Liver (tissue), 8 donors: ENCODE measurements at regions not wholly inside any gene's neighbourhood (a gene's known extent, or its start where the extent isn't known, plus 50 kb on each side); places are given as distances from the start of the nearest gene placed in this dataset.

Source experiments
- DNase-seq: peaks from one replicate; pipeline ENCODE4 v3.0.0-alpha.2; 2017; ENCODE audit warnings: low spot score
- H3K27ac ChIP-seq, 2 donors: one replicate each; pipeline ENCODE4 v1.7.0; 2013; ENCODE audit warnings: inconsistent platforms in 2 of 2, low read length in 2 of 2, control low read depth in 1 of 2, low read depth in 1 of 2, mild to moderate bottlenecking in 1 of 2
- H3K27me3 ChIP-seq, 4 donors: one replicate each; pipeline versions ENCODE4 v1.6.1 to v1.7.0; 2013; ENCODE audit warnings: low read length in 3 of 4, inconsistent platforms in 1 of 4, mild to moderate bottlenecking in 1 of 4, moderate library complexity in 1 of 4; ENCODE audit not compliant: control insufficient read depth in 4 of 4, insufficient read depth in 4 of 4
- H3K36me3 ChIP-seq, 4 donors: one replicate each; pipeline versions ENCODE4 v1.6.1 to v1.7.0; 2013; ENCODE audit warnings: low read length in 3 of 4, mild to moderate bottlenecking in 3 of 4, low read depth in 1 of 4, moderate library complexity in 1 of 4; ENCODE audit not compliant: control insufficient read depth in 4 of 4, insufficient read depth in 3 of 4
- H3K4me1 ChIP-seq, 4 donors: one replicate each; pipeline versions ENCODE4 v1.6.1 to v1.7.0; 2013; ENCODE audit warnings: low read length in 3 of 4, mild to moderate bottlenecking in 3 of 4, moderate library complexity in 1 of 4; ENCODE audit not compliant: control insufficient read depth in 4 of 4, insufficient read depth in 4 of 4
- H3K4me3 ChIP-seq, 3 donors: one replicate each; pipeline versions ENCODE4 v1.6.1 to v1.7.0; 2013; ENCODE audit warnings: low read length in 3 of 3, control low read depth in 1 of 3, low read depth in 1 of 3, mild to moderate bottlenecking in 1 of 3
- H3K9ac ChIP-seq, 2 donors: one replicate each; pipeline ENCODE4 v1.7.0; 2013; ENCODE audit warnings: low read length in 2 of 2, mild to moderate bottlenecking in 2 of 2, moderate library complexity in 2 of 2, control low read depth in 1 of 2, low read depth in 1 of 2
- H3K9me3 ChIP-seq, 4 donors: one replicate each; pipeline versions ENCODE4 v1.6.1 to v1.7.0; 2013; ENCODE audit warnings: low read length in 3 of 4; ENCODE audit not compliant: control insufficient read depth in 4 of 4
- EGR1 ChIP-seq, 2 donors: IDR thresholded peaks; 2 replicates each; pipeline ENCODE4 v1.6.1; 2016 to 2018; ENCODE audit warnings: antibody characterized with exemption in 2 of 2, low read depth in 2 of 2
- FOXA1 ChIP-seq: IDR thresholded peaks from 2 replicates; pipeline ENCODE4 v1.6.1; 2016; ENCODE audit warnings: antibody characterized with exemption
- GABPA ChIP-seq, 2 donors: IDR thresholded peaks in 1 of 2; conservative IDR thresholded peaks in 1 of 2; 2 replicates each; pipeline ENCODE4 v1.6.1; 2016; ENCODE audit warnings: antibody characterized with exemption in 2 of 2, mild to moderate bottlenecking in 1 of 2, moderate library complexity in 1 of 2
- HNF4A ChIP-seq, 2 donors: conservative IDR thresholded peaks; 2 replicates each; pipeline ENCODE4 v1.6.1; 2016; ENCODE audit warnings: antibody characterized with exemption in 2 of 2, mild to moderate bottlenecking in 2 of 2
- HNF4G ChIP-seq: IDR thresholded peaks from 2 replicates; pipeline ENCODE4 v1.6.1; 2016; ENCODE audit warnings: antibody characterized with exemption
- JUND ChIP-seq, 2 donors: IDR thresholded peaks; 2 replicates each; pipeline ENCODE4 v1.6.1; 2016; ENCODE audit warnings: antibody characterized with exemption in 2 of 2
- NR2F2 ChIP-seq: IDR thresholded peaks from 2 replicates; pipeline ENCODE4 v1.6.1; 2016; ENCODE audit warnings: antibody characterized with exemption
- RAD21 ChIP-seq, 2 donors: IDR thresholded peaks; 2 replicates each; pipeline ENCODE4 v1.6.1; 2016; ENCODE audit warnings: antibody characterized with exemption in 2 of 2, mild to moderate bottlenecking in 2 of 2
- RXRA ChIP-seq, 2 donors: IDR thresholded peaks; 2 replicates each; pipeline ENCODE4 v1.6.1; 2017 to 2018; ENCODE audit warnings: antibody characterized with exemption in 2 of 2, mild to moderate bottlenecking in 1 of 2
- TAF1 ChIP-seq: conservative IDR thresholded peaks from 2 replicates; pipeline ENCODE4 v1.6.1; 2016; ENCODE audit warnings: antibody characterized with exemption, mild to moderate bottlenecking
- YY1 ChIP-seq: IDR thresholded peaks from 2 replicates; pipeline ENCODE4 v1.6.1; 2016; ENCODE audit warnings: antibody characterized with exemption, mild to moderate bottlenecking
- WGBS: extraction: QIAGEN DNeasy Blood & Tissue Kit; methylation state at CpG from one replicate; pipeline ENCODE4 v1.1.7; 2013; 5-methylcytosine and 5-hydroxymethylcytosine counted together
- TF ChIP-seq, protein P1 (sequence below): fragments of 150-350 bp; IDR thresholded peaks from 2 replicates; pipeline ENCODE4 v1.5.1; 2017; ENCODE audit warnings: improper control_type of control experiment, low read depth, low read length; ENCODE audit not compliant: missing input control
- TF ChIP-seq, protein P2 (sequence below): IDR thresholded peaks from 2 replicates; pipeline ENCODE4 v1.6.1; 2016; ENCODE audit warnings: antibody characterized with exemption, mild to moderate bottlenecking
- TF ChIP-seq, protein P3 (sequence below): IDR thresholded peaks from 2 replicates; pipeline ENCODE4 v1.6.1; 2016; ENCODE audit warnings: antibody characterized with exemption
- TF ChIP-seq, protein P4 (sequence below): IDR thresholded peaks from 2 replicates; pipeline ENCODE4 v1.6.1; 2016; ENCODE audit warnings: antibody characterized with exemption
- TF ChIP-seq, protein P5 (sequence below): IDR thresholded peaks from 2 replicates; pipeline ENCODE4 v1.6.1; 2016; ENCODE audit warnings: antibody characterized with exemption
- donor health status: healthy.
- donor health status: healthy.
- donor health status: healthy.
- donor health status: healthy.
- donor health status: healthy.

DNA sequence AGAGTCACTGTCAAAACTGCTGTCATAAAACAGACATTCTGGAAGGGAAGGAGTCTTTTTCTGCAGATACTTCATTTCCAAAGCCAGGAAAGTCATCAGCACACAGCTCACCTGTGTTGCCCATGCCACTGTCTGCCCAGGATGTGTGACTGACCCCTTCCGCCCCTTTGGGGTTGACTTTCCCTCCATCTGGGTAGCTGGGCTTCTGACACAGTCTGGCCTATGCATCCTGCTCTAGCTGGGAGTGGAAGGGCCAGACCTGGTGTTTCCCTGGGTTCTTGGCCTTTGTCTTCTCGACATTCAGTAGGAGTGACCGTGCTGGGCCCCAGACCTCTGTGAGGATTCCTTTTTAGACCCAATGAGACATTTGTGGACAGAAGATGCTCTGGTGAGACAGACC is 378.9 kb upstream of the NUPR2 start (continued):
- TF ChIP-seq TAF1 (no peak), RAD21 (IDR thresholded peaks at IDR 0.05) (no peak), HNF4A (conservative IDR thresholded peaks at IDR 0.05) (no peak), RXRA (IDR thresholded peaks at IDR 0.05) (no peak), FOXA1 (no peak)
- TF ChIP-seq, protein P1, sequence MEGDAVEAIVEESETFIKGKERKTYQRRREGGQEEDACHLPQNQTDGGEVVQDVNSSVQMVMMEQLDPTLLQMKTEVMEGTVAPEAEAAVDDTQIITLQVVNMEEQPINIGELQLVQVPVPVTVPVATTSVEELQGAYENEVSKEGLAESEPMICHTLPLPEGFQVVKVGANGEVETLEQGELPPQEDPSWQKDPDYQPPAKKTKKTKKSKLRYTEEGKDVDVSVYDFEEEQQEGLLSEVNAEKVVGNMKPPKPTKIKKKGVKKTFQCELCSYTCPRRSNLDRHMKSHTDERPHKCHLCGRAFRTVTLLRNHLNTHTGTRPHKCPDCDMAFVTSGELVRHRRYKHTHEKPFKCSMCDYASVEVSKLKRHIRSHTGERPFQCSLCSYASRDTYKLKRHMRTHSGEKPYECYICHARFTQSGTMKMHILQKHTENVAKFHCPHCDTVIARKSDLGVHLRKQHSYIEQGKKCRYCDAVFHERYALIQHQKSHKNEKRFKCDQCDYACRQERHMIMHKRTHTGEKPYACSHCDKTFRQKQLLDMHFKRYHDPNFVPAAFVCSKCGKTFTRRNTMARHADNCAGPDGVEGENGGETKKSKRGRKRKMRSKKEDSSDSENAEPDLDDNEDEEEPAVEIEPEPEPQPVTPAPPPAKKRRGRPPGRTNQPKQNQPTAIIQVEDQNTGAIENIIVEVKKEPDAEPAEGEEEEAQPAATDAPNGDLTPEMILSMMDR = no peak

DNA sequence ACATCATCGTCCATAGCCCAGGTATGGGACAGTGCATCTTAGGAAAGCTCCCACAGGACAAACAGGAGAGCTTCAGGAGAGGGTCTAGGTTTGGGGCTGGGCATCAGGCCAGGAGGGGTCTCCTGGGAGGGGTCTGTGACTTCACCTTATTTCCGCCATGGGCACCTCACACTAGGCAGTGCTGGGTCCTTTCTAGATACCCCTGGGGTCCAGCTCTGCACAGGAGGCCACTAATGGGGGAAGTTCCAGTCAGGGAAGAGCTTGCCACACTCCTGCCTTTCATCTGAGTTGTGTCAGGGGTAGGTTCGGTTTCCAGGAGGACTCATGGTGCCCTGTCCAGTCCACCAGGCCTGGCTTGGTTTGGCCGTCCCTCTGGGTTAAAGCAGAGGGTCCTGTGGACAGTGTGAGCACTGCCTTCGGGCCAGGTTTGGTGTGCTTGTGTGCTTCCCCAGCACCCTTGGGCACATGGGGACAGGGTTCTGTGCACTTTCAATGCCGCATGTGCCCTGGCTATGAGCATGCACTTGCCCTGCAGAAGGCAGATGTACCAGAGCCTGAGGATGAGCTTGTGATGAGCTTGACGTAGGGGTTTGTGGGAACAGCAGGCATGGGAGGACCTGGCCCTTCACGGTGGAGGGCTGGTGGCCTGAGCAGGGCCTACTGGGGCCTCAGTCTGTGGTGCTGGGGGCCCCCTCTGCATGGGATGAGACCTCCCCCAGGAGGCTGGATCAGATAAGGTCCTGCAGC is 377.7 kb upstream of the NUPR2 start:
- Histone ChIP-seq H3K9me3 (peaks cover 16 to 49% (median 24%) of the 10 kb centered on the region in 4 donors), H3K27me3 (no peaks in the 10 kb centered on the region), H3K4me1 (no peaks in the 10 kb centered on the region), H3K36me3 (no peaks in the 10 kb centered on the region), H3K4me3 (peak overlapping the region in 1 of 3 donors; percentile 9), H3K27ac (no peak overlapping the region), H3K9ac (no peak overlapping the region)
- no peak for DNase-seq
- WGBS = 56% methylated on average over 8 of the region's 8 CpGs
- TF ChIP-seq, protein P2, sequence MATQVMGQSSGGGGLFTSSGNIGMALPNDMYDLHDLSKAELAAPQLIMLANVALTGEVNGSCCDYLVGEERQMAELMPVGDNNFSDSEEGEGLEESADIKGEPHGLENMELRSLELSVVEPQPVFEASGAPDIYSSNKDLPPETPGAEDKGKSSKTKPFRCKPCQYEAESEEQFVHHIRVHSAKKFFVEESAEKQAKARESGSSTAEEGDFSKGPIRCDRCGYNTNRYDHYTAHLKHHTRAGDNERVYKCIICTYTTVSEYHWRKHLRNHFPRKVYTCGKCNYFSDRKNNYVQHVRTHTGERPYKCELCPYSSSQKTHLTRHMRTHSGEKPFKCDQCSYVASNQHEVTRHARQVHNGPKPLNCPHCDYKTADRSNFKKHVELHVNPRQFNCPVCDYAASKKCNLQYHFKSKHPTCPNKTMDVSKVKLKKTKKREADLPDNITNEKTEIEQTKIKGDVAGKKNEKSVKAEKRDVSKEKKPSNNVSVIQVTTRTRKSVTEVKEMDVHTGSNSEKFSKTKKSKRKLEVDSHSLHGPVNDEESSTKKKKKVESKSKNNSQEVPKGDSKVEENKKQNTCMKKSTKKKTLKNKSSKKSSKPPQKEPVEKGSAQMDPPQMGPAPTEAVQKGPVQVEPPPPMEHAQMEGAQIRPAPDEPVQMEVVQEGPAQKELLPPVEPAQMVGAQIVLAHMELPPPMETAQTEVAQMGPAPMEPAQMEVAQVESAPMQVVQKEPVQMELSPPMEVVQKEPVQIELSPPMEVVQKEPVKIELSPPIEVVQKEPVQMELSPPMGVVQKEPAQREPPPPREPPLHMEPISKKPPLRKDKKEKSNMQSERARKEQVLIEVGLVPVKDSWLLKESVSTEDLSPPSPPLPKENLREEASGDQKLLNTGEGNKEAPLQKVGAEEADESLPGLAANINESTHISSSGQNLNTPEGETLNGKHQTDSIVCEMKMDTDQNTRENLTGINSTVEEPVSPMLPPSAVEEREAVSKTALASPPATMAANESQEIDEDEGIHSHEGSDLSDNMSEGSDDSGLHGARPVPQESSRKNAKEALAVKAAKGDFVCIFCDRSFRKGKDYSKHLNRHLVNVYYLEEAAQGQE = no peak
- no peak for TF ChIP-seq TAF1
- no peak for TF ChIP-seq RXRA (IDR thresholded peaks at IDR 0.05)
- no peak for TF ChIP-seq YY1
- TF ChIP-seq, protein P1 = no peak
- TF ChIP-seq EGR1 (IDR thresholded peaks at IDR 0.05; ENCODE audit: low read depth in 2 of 2) = no peak
- no peak for TF ChIP-seq FOXA1
- TF ChIP-seq GABPA (IDR thresholded peaks at IDR 0.05 in 1 of 2, conservative IDR thresholded peaks at IDR 0.05 in 1 of 2) = no peak
- TF ChIP-seq, protein P3, sequence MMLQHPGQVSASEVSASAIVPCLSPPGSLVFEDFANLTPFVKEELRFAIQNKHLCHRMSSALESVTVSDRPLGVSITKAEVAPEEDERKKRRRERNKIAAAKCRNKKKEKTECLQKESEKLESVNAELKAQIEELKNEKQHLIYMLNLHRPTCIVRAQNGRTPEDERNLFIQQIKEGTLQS = no peak
- no peak for TF ChIP-seq RAD21 (IDR thresholded peaks at IDR 0.05)
- TF ChIP-seq JUND (IDR thresholded peaks at IDR 0.05) = no peak
- no peak for TF ChIP-seq HNF4G
- no peak for TF ChIP-seq NR2F2
- TF ChIP-seq, protein P4, sequence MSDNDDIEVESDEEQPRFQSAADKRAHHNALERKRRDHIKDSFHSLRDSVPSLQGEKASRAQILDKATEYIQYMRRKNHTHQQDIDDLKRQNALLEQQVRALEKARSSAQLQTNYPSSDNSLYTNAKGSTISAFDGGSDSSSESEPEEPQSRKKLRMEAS = no peak
- no peak for TF ChIP-seq HNF4A (conservative IDR thresholded peaks at IDR 0.05)
- TF ChIP-seq, protein P5, sequence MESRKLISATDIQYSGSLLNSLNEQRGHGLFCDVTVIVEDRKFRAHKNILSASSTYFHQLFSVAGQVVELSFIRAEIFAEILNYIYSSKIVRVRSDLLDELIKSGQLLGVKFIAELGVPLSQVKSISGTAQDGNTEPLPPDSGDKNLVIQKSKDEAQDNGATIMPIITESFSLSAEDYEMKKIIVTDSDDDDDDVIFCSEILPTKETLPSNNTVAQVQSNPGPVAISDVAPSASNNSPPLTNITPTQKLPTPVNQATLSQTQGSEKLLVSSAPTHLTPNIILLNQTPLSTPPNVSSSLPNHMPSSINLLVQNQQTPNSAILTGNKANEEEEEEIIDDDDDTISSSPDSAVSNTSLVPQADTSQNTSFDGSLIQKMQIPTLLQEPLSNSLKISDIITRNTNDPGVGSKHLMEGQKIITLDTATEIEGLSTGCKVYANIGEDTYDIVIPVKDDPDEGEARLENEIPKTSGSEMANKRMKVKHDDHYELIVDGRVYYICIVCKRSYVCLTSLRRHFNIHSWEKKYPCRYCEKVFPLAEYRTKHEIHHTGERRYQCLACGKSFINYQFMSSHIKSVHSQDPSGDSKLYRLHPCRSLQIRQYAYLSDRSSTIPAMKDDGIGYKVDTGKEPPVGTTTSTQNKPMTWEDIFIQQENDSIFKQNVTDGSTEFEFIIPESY = no peak
